ENCODE measurements at regions not wholly inside any gene's neighbourhood (a gene's known extent, or its start where the extent isn't known, plus 50 kb on each side); places are given as distances from the start of the nearest gene placed in this dataset.
"Not testable (repeated sequence)": the region's sequence is repeated elsewhere in the genome, so short reads cannot be mapped to it uniquely, and the experiment has no call there.

DNA sequence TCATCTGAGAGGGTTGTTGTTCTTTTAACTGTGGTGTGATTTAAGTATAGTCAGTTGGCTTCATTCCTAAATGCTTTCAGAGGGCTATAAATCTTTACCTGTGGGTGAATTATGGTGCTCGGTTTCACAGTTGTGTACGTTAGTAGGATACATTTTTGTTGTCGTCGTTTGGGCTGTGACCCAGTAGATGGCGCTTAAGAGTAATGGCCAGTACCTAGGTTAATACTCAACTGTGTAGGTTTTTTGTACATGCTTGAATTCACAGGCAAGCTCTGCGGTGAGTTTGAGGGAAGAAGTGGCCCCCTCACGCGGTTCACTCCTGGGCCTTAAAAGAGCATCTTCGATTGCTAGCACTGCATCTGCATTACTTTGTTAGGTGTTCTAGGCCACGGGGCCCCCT lies 571.7 kb upstream of the TGIF2LX start:
- H3K4me3 Mint-ChIP-seq (ENCODE audit: unreplicated experiment); H3K36me3 Mint-ChIP-seq (ENCODE audit: insufficient read depth, unreplicated experiment); H3K27ac Mint-ChIP-seq (ENCODE audit: low read depth, unreplicated experiment); CTCF ChIA-PET; H3K9me3 Mint-ChIP-seq (ENCODE audit: unreplicated experiment); intact Hi-C loops (cut with micrococcal nuclease); POLR2A ChIA-PET; H3K27me3 Mint-ChIP-seq (ENCODE audit: insufficient read depth, unreplicated experiment); H3K4me1 Mint-ChIP-seq (ENCODE audit: insufficient read depth, unreplicated experiment); BruUV-seq (replicated peaks): not testable (repeated sequence)
- TF ChIP-seq, protein P1, sequence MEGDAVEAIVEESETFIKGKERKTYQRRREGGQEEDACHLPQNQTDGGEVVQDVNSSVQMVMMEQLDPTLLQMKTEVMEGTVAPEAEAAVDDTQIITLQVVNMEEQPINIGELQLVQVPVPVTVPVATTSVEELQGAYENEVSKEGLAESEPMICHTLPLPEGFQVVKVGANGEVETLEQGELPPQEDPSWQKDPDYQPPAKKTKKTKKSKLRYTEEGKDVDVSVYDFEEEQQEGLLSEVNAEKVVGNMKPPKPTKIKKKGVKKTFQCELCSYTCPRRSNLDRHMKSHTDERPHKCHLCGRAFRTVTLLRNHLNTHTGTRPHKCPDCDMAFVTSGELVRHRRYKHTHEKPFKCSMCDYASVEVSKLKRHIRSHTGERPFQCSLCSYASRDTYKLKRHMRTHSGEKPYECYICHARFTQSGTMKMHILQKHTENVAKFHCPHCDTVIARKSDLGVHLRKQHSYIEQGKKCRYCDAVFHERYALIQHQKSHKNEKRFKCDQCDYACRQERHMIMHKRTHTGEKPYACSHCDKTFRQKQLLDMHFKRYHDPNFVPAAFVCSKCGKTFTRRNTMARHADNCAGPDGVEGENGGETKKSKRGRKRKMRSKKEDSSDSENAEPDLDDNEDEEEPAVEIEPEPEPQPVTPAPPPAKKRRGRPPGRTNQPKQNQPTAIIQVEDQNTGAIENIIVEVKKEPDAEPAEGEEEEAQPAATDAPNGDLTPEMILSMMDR (IDR thresholded peaks at IDR 0.05; ENCODE audit: unreplicated experiment): peak; percentile 28
- DNase-seq (ENCODE audit: unreplicated experiment): peak; percentile 24

DNA sequence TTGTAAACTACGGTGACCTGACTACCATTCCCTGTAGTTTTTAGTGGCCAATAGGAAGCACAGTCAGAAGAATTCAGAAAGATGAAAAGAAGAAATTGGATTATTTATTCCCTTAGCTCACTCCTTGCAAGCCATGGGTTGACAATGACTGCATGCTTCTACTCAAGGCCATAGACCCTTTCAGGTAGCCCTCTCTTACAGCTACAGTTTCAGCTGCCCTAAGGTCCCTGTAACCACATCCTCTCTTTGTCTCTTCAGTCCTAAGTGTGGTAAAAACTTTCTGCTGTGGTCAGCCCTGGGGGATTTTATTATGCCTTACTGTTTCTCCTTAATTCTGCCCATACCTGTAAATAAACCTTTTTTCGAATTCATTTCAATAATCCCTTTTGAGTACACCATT lies 551.8 kb upstream of the TGIF2LX start:
- intact Hi-C loops (cut with micrococcal nuclease); H3K9me3 Mint-ChIP-seq (ENCODE audit: unreplicated experiment); H3K4me1 Mint-ChIP-seq (ENCODE audit: insufficient read depth, unreplicated experiment); POLR2A ChIA-PET; H3K4me3 Mint-ChIP-seq (ENCODE audit: unreplicated experiment); H3K27ac Mint-ChIP-seq (ENCODE audit: low read depth, unreplicated experiment); BruUV-seq (replicated peaks); H3K27me3 Mint-ChIP-seq (ENCODE audit: insufficient read depth, unreplicated experiment); H3K36me3 Mint-ChIP-seq (ENCODE audit: insufficient read depth, unreplicated experiment); DNase-seq (ENCODE audit: unreplicated experiment); CTCF ChIA-PET: not testable (repeated sequence)

DNA sequence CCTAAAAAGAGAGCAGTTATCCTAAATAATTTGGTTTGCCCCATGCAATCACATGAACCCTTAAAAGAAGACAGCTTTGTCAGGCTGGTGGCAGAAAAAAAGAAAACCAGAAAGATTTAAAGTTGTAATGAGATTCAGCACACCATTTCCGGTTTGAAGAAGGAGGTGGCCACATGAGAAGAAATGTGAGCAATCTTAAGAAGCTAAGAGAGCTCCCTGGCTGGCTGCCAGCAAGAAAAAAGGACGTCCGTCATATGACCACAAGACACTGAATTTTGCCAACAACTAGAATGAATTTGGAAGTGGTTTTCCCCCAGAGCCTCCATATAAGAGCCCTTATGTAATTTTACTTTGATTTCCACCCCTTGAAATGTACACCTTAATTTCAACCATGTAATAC lies 528.7 kb upstream of the TGIF2LX start:
- CTCF ChIA-PET; intact Hi-C loops (cut with micrococcal nuclease); H3K27me3 Mint-ChIP-seq (ENCODE audit: insufficient read depth, unreplicated experiment); POLR2A ChIA-PET; BruUV-seq (replicated peaks); H3K36me3 Mint-ChIP-seq (ENCODE audit: insufficient read depth, unreplicated experiment); H3K9me3 Mint-ChIP-seq (ENCODE audit: unreplicated experiment); H3K4me1 Mint-ChIP-seq (ENCODE audit: insufficient read depth, unreplicated experiment); DNase-seq (ENCODE audit: unreplicated experiment); H3K4me3 Mint-ChIP-seq (ENCODE audit: unreplicated experiment); H3K27ac Mint-ChIP-seq (ENCODE audit: low read depth, unreplicated experiment): not testable (repeated sequence)

DNA sequence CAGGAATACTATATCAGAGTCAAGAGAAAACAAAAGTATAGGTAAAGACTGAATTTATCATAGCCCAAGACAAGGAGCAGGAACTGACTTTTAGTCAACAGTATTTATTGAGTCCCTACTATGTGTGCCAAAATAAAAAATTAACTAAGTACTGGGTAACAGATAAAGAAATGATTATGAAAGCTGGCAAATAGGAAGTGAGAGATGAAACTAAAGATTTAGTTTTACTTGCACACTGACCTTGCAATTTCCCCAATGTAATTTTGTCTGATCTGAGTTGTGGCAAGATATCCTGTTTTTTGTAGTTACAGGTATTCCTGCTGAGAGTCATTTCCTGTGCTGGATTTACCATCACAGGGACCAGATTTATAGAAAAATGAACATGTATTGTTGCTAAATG lies 518.9 kb upstream of the TGIF2LX start:
- BruUV-seq (replicated peaks); CTCF ChIA-PET: not testable (repeated sequence)

DNA sequence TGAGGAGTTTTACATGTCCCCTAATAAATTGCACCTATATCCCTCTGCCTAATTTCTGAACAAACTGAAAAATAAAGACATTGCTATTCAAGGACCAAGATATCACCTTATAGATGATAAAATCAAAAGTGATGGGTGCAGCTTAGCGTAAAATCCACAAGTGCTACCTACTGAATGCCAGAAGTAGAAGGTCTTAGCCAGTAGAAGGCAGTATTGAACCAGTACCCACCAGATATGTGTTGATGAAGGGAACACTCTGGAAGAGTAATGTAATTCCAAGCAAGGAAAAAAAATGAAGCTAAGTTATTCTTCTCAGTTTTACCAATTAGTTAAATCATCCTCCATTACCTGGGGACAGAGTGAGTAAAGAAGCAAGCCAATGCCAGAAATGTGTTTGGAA lies 516.6 kb upstream of the TGIF2LX start:
- BruUV-seq (replicated peaks); H3K4me3 Mint-ChIP-seq (ENCODE audit: unreplicated experiment); H3K27me3 Mint-ChIP-seq (ENCODE audit: insufficient read depth, unreplicated experiment); H3K9me3 Mint-ChIP-seq (ENCODE audit: unreplicated experiment); H3K36me3 Mint-ChIP-seq (ENCODE audit: insufficient read depth, unreplicated experiment); POLR2A ChIA-PET; intact Hi-C loops (cut with micrococcal nuclease); H3K4me1 Mint-ChIP-seq (ENCODE audit: insufficient read depth, unreplicated experiment); CTCF ChIA-PET; H3K27ac Mint-ChIP-seq (ENCODE audit: low read depth, unreplicated experiment): not testable (repeated sequence)
- peak; percentile 0 for DNase-seq (ENCODE audit: unreplicated experiment)

More for the DNA sequence above, 518.9 kb upstream of the TGIF2LX start:
- H3K27me3 Mint-ChIP-seq (ENCODE audit: insufficient read depth, unreplicated experiment); H3K36me3 Mint-ChIP-seq (ENCODE audit: insufficient read depth, unreplicated experiment); DNase-seq (ENCODE audit: unreplicated experiment); H3K9me3 Mint-ChIP-seq (ENCODE audit: unreplicated experiment); H3K4me3 Mint-ChIP-seq (ENCODE audit: unreplicated experiment); H3K4me1 Mint-ChIP-seq (ENCODE audit: insufficient read depth, unreplicated experiment); intact Hi-C loops (cut with micrococcal nuclease); H3K27ac Mint-ChIP-seq (ENCODE audit: low read depth, unreplicated experiment); POLR2A ChIA-PET: not testable (repeated sequence)

DNA sequence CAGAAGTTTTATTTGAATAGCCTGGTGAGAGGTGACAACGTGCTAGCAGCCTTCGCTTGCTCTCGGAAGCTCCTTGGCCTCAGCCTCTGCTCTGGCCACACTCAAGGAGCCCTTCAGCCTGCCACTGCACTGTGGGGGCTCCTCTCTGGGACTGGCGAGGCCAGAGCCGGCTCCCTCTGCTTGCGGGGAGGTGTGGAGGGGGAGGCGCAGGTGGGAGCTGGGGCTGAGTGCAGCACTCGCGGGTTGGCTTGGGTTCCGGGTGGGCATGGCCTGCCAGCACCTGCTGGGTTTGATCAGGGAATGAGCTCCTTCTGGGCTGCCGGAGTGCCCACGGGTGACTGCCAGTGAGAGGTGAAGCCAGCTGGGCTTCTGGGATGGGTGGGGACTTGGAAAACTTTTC lies 504.8 kb upstream of the TGIF2LX start:
- H3K27ac Mint-ChIP-seq (ENCODE audit: low read depth, unreplicated experiment); H3K4me1 Mint-ChIP-seq (ENCODE audit: insufficient read depth, unreplicated experiment); CTCF ChIA-PET; H3K36me3 Mint-ChIP-seq (ENCODE audit: insufficient read depth, unreplicated experiment); H3K27me3 Mint-ChIP-seq (ENCODE audit: insufficient read depth, unreplicated experiment); intact Hi-C loops (cut with micrococcal nuclease); H3K4me3 Mint-ChIP-seq (ENCODE audit: unreplicated experiment); H3K9me3 Mint-ChIP-seq (ENCODE audit: unreplicated experiment); DNase-seq (ENCODE audit: unreplicated experiment); POLR2A ChIA-PET; BruUV-seq (replicated peaks): not testable (repeated sequence)

DNA sequence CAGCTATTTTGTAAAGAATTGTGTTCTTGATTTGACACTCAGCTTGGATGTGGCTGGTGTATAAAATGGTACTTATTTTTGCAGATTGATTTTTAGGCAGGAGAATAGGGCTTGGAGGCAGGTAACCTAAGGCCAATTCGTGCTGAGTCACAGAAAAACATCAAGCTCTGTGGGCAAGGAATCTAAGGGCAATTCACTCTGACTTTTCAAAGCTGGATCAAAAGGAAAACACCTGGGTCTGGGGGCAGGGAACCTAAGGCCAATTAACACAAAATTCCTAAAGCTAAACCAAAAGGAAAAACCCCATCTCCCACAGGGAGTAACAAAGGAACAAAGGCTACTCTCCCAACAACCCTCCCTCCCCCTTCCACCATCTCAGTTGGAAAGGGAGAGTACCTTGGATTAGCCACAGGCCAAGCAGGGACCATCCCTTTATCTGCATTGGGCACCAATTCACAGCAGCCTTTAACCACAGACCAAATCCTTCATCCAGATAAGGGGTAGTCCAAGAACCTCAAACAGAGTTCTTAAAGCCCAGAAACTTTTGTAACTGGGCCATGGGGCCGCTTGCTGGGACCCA lies 489.0 kb upstream of the TGIF2LX start:
- DNase-seq (ENCODE audit: unreplicated experiment); CTCF ChIA-PET; H3K9me3 Mint-ChIP-seq (ENCODE audit: unreplicated experiment); H3K27me3 Mint-ChIP-seq (ENCODE audit: insufficient read depth, unreplicated experiment); H3K4me3 Mint-ChIP-seq (ENCODE audit: unreplicated experiment); H3K36me3 Mint-ChIP-seq (ENCODE audit: insufficient read depth, unreplicated experiment); H3K27ac Mint-ChIP-seq (ENCODE audit: low read depth, unreplicated experiment); POLR2A ChIA-PET; intact Hi-C loops (cut with micrococcal nuclease); BruUV-seq (replicated peaks); H3K4me1 Mint-ChIP-seq (ENCODE audit: insufficient read depth, unreplicated experiment): not testable (repeated sequence)

All from MCF 10A (cell line).